ENCODE measurements at regions not wholly inside any gene's neighbourhood (a gene's known extent, or its start where the extent isn't known, plus 50 kb on each side); places are given as distances from the start of the nearest gene placed in this dataset.
"Not testable (repeated sequence)": the region's sequence is repeated elsewhere in the genome, so short reads cannot be mapped to it uniquely, and the experiment has no call there.

DNA sequence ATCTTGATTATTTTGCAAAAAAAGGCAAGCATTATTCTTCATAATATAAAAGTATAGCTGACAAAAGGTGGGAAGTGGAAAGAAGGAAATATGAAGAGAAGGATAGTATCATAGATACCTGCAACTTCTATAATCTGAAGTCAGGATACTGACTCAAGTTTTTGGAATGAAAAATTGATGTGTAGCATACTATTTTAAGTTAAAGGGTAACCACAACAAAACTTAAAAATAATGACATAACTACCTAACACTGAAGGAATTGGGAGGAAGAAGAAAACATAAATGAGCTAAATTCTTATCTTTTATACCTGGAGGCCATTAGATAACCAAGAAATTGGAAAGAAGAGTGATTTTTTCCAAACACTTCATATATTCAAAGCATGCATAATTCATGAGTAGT lies 51.8 kb upstream of the TLE1 start:
- DNase-seq, result no peak

DNA sequence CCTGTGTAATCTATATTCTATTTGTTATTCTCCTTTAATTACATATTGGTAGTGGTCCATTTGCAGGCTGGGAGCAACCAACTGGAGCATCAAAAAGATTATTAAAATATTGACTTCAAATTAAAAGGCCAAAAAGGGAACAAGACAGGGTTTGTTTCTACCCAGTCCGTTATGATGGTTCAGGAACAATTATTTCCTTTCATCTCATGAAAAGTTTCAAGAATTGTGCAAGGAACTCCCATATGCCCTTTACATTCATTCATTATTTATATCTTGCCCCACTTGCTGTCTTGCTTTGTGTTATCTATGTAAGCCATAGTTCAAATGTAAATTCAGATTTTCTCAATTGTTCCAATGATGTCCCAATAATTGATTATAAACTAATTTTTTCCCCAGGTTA lies 58.7 kb upstream of the TLE1 start:
- DNase-seq, result no peak

DNA sequence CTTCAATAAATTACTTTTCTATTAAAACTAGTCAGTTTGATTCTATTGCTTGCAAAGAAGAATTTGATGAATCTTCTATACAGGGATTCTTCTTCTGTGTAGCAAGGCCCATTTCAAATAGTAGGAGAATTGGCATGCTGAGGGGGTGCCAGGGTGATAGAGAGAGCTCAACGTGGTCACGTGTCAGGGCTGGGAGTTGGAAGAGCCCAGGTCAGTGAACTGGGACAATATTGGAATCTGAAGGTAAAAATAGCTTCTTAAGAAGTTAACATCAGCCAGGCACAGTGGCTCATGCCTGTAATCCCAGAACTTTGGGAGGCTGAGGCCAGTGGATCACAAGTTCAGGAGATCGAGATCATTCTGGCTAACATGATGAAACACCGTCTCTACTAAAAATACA lies 64.1 kb upstream of the TLE1 start:
- DNase-seq, result no peak

- no peak for DNase-seq
Measured at GRCh38 chr9:81754245-81754644, 64.9 kb upstream of the TLE1 start.

DNA sequence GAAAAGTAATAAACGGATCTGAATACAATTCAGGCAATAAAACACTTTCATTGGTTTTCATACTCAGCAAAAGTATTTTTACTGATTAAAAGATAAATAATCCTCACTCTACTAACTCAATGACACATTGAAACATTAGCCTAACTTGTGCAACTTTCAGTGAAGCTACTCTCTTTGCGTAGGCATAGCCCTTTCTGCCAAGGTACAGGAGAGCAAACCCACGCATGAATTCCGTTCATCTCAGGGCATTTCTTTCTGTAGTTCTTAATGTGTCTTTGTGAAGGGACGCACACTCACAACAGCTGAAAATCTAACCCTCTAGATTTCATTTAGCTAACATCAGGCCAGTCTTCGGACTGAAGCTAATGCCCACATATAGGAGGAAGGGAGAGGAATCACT lies 66.4 kb upstream of the TLE1 start:
- DNase-seq, result no peak

- no peak for DNase-seq
Measured at GRCh38 chr9:81756561-81756960, 67.2 kb upstream of the TLE1 start.

DNA sequence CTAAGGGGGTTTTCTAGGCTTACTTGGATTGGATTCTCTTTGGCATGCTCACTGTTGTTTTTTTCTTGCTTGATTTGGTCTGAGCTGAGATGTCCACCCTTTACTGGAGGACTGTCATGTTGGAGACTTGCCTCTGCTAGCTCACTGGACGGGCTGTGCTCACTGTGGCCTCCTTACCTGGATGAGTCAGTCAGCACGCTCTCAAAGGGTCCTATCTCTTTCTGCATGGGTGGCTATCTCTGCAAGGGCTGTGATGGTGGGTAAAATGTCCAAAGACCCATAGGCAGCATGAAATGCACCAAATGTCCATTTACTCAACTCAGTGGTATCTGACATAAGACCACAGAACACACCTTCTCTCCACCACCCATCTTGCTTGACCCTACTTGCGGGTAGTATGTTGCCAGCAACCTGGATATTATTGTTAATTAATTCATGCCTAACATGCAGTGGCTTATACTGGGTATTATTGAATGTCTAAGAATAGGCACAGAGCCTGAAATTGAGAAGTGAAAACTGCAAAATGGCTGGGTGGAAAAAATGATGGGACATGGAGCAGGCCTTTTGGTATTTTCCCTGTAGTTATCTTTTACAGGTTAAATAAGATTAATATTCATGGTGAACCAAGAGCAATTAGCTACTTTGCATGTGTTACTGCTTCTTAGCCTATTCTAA lies 68.9 kb upstream of the TLE1 start:
- DNase-seq, result no peak

GRCh38 chr9:81759680-81760215 lies 70.4 kb upstream of the TLE1 start:
- DNase-seq, result no peak

DNA sequence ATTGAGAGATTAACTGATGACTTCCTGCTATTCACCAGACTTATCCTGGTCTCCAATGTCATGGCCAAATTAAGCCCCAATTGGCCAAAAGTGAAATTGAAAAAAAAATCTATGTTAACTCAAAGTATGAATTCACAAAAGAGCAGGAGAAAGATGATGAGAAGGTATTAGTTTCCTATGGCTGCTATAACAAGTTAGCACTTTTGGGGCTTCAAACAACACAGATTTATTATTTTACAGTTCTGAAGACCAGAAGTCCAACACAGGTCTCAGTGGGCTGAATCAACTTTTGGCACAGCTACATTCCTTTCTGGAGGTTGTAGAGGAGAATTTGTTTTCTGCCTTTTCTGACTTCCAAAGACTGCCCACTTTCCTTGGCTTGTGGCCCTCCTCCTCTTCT lies 78.6 kb upstream of the TLE1 start:
- no peak for DNase-seq

- DNase-seq, result no peak
Measured at GRCh38 chr9:81771571-81771970, 82.2 kb upstream of the TLE1 start.

- DNase-seq, result no peak
Measured at GRCh38 chr9:81772144-81772543, 82.8 kb upstream of the TLE1 start.

- peak in 1 of 2 experiments; percentile 46 for DNase-seq
Measured at GRCh38 chr9:81776390-81776789, 87.0 kb upstream of the TLE1 start.

GRCh38 chr9:81776834-81777233 lies 87.5 kb upstream of the TLE1 start:
- DNase-seq, result no peak

DNA sequence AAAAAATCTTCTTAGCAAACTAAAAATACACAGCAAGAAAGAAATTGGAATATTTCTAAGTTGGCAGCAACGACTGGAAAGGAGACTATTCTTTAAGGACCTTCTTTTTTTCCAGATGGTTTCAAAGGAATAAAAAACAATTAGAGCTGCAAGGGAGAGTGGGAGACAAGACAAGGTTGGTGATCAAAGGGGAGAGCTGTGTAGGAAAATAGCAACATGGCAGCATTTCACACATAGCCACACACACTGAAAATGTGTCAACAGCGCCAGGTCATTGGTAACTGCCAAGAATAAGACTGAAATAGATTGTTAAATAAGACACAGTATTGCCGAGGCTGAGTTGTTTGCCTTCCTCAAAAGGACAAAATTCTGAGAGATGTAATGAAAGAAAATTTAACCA lies 88.1 kb upstream of the TLE1 start:
- DNase-seq, result no peak

GRCh38 chr9:81782313-81782995 lies 93.1 kb upstream of the TLE1 start:
- no peak for DNase-seq

- no peak for DNase-seq
Measured at GRCh38 chr9:81787747-81788632, 98.6 kb upstream of the TLE1 start.

GRCh38 chr9:81789721-81790120 lies 100.4 kb upstream of the TLE1 start:
- DNase-seq, result no peak

GRCh38 chr9:81790166-81790565 lies 100.8 kb upstream of the TLE1 start:
- DNase-seq, result no peak

DNA sequence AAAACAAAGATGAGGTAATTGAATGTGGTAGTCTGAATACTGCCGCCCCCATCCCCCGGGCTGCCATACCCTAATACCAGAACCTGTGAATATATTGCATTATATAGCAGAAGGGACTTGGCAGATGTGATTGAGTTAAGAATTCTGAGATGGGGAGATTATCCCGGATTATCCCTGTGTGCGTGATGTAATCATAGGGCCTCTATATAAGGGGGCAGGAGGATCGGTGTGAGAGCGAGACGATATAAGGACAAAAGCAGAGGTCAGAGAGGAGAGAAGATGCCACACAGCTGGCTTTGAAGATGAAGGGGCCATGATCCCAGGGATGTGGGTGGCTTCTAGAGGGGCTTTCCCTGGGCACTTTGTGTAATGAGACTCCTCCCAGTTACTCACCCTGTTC lies 101.7 kb upstream of the TLE1 start:
- no peak for DNase-seq

DNA sequence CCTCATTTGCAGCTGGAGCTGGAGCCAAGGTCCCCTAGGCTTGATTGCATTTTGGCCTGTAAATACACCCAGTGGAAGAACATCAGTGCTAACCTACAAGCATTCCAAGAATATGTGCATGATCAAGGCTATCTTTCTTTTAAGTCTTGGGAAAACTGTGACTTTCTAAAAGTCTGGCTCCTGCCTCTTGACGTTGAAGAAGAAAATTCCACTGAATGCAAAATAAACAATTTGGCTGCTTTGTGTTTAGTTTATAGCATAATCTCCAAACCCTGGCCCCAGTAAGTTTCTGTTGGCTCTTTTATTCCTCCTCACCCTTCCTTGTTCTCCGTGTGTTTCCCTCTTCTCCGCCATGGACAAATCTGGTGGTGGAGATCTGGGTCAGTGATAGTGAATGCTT lies 109.3 kb upstream of the TLE1 start:
- DNase-seq, result no peak

- peak in 1 of 2 experiments; percentile 12 for DNase-seq
Measured at GRCh38 chr9:81801190-81801589, 111.8 kb upstream of the TLE1 start.

GRCh38 chr9:81804306-81804705 lies 115.0 kb upstream of the TLE1 start:
- no peak for DNase-seq

DNA sequence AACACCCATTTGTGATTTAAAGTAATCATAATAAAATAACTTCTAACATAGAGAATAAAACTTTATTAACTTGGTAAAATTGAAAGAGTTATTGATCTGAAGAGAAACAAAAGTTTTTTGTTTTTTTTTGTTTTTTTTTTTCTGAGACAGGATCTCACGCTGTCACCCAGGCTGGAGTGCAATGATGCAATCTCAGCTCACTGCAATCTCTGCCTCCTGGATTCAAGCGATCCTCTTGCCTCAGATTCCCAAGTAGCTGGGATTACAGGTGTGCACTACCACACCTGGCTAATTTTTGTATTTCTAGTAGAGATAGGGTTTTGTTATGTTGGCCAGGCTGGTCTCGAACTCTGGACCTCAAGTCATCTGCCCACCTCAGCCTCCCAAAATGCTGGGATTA lies 116.5 kb upstream of the SPATA31D4 start:
- DNase-seq, result not testable (repeated sequence)

DNA sequence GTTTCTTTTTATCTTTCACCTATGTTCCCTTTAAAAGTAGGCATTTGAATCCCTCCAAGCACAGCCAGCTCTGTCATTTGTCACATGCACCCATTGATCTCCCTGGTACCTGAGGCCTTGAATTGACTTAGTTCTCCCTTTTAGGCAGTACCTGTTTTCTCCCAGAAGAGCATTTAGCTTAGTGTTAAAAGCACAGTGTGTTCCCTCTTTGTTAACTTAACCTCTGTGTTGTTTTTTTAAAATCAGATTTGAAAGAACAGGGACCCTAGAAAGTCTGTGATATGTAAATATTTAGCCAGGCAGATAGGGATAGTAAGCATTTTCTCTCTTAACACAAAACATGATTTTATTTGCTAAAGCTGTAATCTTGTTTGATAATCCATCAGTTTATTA lies 113.8 kb upstream of the SPATA31D4 start:
- DNase-seq, result peak in 1 of 2 experiments; percentile 15

Data from NCI-H2081 (cell line).